Heart left ventricle (tissue), 13 donors: ENCODE measurements at regions not wholly inside any gene's neighbourhood (a gene's known extent, or its start where the extent isn't known, plus 50 kb on each side); places are given as distances from the start of the nearest gene placed in this dataset.

Source experiments
- CTCF ChIP-seq, 12 donors: fragments of 200-600 bp; sonication (generic) in 4 of 12; IDR thresholded peaks; one replicate each; pipeline versions ENCODE4 v1.5.0 to v1.8.0; 2018 to 2022; ENCODE audit warnings: antibody characterized with exemption in 12 of 12, mild to moderate bottlenecking in 5 of 12
- POLR2A ChIP-seq, 2 donors: fragments of 450-650 bp; IDR thresholded peaks; one replicate each; pipeline ENCODE4 v1.6.1; 2017; ENCODE audit warnings: antibody characterized with exemption in 2 of 2, mild to moderate bottlenecking in 2 of 2, moderate library complexity in 2 of 2
- donor health status: ischemic (EF 13 %, LVEDD 7.1; RV severe dilation, severe dysfunction).
- donor health status: DM: no; HTN: yes; CAD: no.
- donor health status: DM: no; HTN: no; CAD: no.
- donor health status: ischemic (EF 25% LVEDD 6.9; RV normal size, moderate dysfunction).
- donor health status: ischemic (EF 25% LVEDD 5.7; RV mildly dilated, moderate dysfunction).
- donor health status: ischemic (EF 35%, LVEDD 5.7; RV mildly dilated, moderate dysfunction).
- donor health status: nonischemic (EF 11% LVEDD 7.7; RV severe dilation, severe dysfunction).
- donor health status: DM: yes; HTN: yes; CAD: no.
- donor health status: PGD.
- donor health status: ischemic (EF 29% LVEDD 5.4; RV normal size, mild dysfunction).
- donor health status: nonischemic (EF 23%, LVEDD 6.1; RV moderate dilation, normal function).

DNA sequence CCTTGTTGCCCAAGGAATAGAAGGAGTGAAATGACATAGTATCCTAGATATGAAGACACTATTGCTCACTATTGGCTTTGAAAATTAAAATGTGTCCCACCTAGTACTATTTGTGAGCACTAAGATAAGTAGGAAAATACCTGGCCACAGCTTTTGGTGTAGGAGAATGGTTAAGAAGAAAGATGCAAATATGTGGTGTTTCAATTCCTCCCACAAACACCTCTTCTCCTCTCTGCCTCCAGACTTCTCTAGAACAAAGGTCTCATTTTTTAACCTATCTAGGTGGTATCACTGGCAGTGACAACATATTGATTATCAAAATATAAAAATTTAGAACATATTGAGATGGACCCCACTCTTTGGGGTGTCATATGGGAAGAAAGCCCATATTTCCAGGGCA lies 929.9 kb upstream of the FANCL start:
- TF ChIP-seq CTCF (IDR thresholded peaks at IDR 0.05) (no peak), POLR2A (IDR thresholded peaks at IDR 0.05) (no peak)
